COR-L47 (cell line): ENCODE measurements at regions not wholly inside any gene's neighbourhood (a gene's known extent, or its start where the extent isn't known, plus 50 kb on each side); places are given as distances from the start of the nearest gene placed in this dataset.
"Not testable (repeated sequence)": the region's sequence is repeated elsewhere in the genome, so short reads cannot be mapped to it uniquely, and the experiment has no call there.

Experiments
- DNase-seq: peaks from one replicate; lab custom pipeline; 2025; lab: John Stamatoyannopoulos, UW

- no peak for DNase-seq
Measured at GRCh38 chr1:121443001-121443540, 258.3 kb downstream of the SRGAP2C start.

- no peak for DNase-seq
Measured at GRCh38 chr1:121444096-121444495, 259.3 kb downstream of the SRGAP2C start.

- DNase-seq: no peak
Measured at GRCh38 chr1:121445679-121446078, 260.9 kb downstream of the SRGAP2C start.

GRCh38 chr1:121447280-121447923, 262.6 kb downstream of the SRGAP2C start:
- not testable (repeated sequence) for DNase-seq

- not testable (repeated sequence) for DNase-seq
Measured at GRCh38 chr1:121448064-121448463, 263.3 kb downstream of the SRGAP2C start.

GRCh38 chr1:121448851-121449250, 264.1 kb downstream of the SRGAP2C start:
- DNase-seq: no peak

GRCh38 chr1:121452484-121452883, 267.7 kb downstream of the SRGAP2C start:
- DNase-seq: no peak

- DNase-seq: no peak
Measured at GRCh38 chr1:121458291-121459048, 273.7 kb downstream of the SRGAP2C start.

- no peak for DNase-seq
Measured at GRCh38 chr1:121459235-121459634, 274.5 kb downstream of the SRGAP2C start.

GRCh38 chr1:121469395-121469794, 284.6 kb downstream of the SRGAP2C start:
- DNase-seq: not testable (repeated sequence)

GRCh38 chr1:121470401-121470800, 285.6 kb downstream of the SRGAP2C start:
- not testable (repeated sequence) for DNase-seq

GRCh38 chr1:121471523-121471922, 286.7 kb downstream of the SRGAP2C start:
- DNase-seq: no peak

- no peak for DNase-seq
Measured at GRCh38 chr1:121472017-121472416, 287.2 kb downstream of the SRGAP2C start.

GRCh38 chr1:121483234-121483633, 298.5 kb downstream of the SRGAP2C start:
- no peak for DNase-seq

GRCh38 chr1:121483961-121484424, 299.2 kb downstream of the SRGAP2C start:
- DNase-seq: no peak

- DNase-seq: not testable (repeated sequence)
Measured at GRCh38 chr1:121494796-121495195, 310.0 kb downstream of the SRGAP2C start.

GRCh38 chr1:121511455-121511854, 326.7 kb downstream of the SRGAP2C start:
- DNase-seq: not testable (repeated sequence)

- DNase-seq: not testable (repeated sequence)
Measured at GRCh38 chr1:121511876-121512275, 327.1 kb downstream of the SRGAP2C start.

GRCh38 chr1:121515235-121515634, 330.5 kb downstream of the SRGAP2C start:
- no peak for DNase-seq

GRCh38 chr1:121516234-121516967, 331.6 kb downstream of the SRGAP2C start:
- no peak for DNase-seq

GRCh38 chr1:121517586-121518230, 332.9 kb downstream of the SRGAP2C start:
- no peak for DNase-seq

- no peak for DNase-seq
Measured at GRCh38 chr1:121518726-121519041, 333.9 kb downstream of the SRGAP2C start.
